Suprapubic skin (tissue), 3 donors: ENCODE measurements at regions not wholly inside any gene's neighbourhood (a gene's known extent, or its start where the extent isn't known, plus 50 kb on each side); places are given as distances from the start of the nearest gene placed in this dataset.

Source experiments
- EP300 ChIP-seq: sonication (generic); formaldehyde crosslinking; IDR thresholded peaks from one replicate; pipeline ENCODE4 v1.6.1; 2017; ENCODE audit warnings: antibody characterized with exemption
- POLR2A ChIP-seq, 2 donors: fragments of 450-650 bp; IDR thresholded peaks; one replicate each; pipeline ENCODE4 v1.6.1; 2017; ENCODE audit warnings: antibody characterized with exemption in 2 of 2, mild to moderate bottlenecking in 2 of 2, moderate library complexity in 2 of 2
- TF ChIP-seq, protein P1 (sequence below), 2 donors: fragments of 200-600 bp in 1 of 2; fragments of 450-650 bp in 1 of 2; sonication (generic) in 1 of 2; IDR thresholded peaks; one replicate each; pipeline ENCODE4 v1.5.1; 2016 to 2019; ENCODE audit warnings: antibody characterized with exemption in 2 of 2, mild to moderate bottlenecking in 1 of 2, moderate library complexity in 1 of 2

DNA sequence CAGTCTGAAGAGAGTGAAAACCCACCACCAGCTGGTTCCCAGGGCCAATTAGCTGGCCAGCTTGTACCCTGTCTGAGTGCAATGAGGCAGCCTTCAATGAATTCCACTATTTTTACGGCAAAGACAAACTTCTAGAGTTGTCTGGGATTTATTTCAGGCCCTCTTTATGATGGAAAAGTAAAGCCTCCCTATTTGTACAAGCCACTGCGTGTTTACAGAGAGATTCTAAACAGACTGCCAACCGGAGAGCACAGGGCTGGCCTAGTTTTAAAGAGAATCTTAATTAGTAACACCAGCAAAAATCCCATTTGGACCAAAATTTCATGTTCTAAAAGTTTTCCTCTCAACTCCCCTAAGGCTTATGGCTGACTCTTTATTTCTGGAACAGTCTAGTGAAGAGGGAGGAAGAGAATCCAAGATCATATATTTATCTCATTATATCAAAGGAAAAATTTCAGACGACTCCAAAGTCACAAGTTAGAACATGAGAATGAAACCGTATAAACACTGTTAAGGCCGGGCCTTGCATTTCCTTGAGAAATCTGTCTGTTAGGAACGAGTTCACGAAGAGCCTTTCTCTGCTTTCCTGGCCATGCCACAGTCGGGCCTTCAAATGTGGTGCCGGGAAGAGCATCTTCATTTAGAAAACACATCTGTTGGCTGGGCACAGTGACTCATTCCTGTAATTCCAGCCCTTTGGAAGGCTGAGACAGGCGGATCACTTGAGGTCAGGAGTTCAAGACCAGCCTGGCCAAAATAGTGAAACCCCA is 724.6 kb upstream of the NRP1 start:
- TF ChIP-seq POLR2A (IDR thresholded peaks at IDR 0.05) (no peak), EP300 (no peak)
- TF ChIP-seq, protein P1, sequence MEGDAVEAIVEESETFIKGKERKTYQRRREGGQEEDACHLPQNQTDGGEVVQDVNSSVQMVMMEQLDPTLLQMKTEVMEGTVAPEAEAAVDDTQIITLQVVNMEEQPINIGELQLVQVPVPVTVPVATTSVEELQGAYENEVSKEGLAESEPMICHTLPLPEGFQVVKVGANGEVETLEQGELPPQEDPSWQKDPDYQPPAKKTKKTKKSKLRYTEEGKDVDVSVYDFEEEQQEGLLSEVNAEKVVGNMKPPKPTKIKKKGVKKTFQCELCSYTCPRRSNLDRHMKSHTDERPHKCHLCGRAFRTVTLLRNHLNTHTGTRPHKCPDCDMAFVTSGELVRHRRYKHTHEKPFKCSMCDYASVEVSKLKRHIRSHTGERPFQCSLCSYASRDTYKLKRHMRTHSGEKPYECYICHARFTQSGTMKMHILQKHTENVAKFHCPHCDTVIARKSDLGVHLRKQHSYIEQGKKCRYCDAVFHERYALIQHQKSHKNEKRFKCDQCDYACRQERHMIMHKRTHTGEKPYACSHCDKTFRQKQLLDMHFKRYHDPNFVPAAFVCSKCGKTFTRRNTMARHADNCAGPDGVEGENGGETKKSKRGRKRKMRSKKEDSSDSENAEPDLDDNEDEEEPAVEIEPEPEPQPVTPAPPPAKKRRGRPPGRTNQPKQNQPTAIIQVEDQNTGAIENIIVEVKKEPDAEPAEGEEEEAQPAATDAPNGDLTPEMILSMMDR (IDR thresholded peaks at IDR 0.05): no peak
